ENCODE measurements at regions not wholly inside any gene's neighbourhood (a gene's known extent, or its start where the extent isn't known, plus 50 kb on each side); places are given as distances from the start of the nearest gene placed in this dataset.
A peak's percentile ranks its signal among the peaks of the same experiment; 100 is the strongest.
"Not testable (repeated sequence)": the region's sequence is repeated elsewhere in the genome, so short reads cannot be mapped to it uniquely, and the experiment has no call there.

GRCh38 chr4:9110700-9111099, 59.5 kb upstream of the FAM90A26 start:
- DNase-seq, result not testable (repeated sequence)

- DNase-seq, result not testable (repeated sequence)
Observed at GRCh38 chr4:9103148-9103524, 67.1 kb upstream of the FAM90A26 start.

DNA sequence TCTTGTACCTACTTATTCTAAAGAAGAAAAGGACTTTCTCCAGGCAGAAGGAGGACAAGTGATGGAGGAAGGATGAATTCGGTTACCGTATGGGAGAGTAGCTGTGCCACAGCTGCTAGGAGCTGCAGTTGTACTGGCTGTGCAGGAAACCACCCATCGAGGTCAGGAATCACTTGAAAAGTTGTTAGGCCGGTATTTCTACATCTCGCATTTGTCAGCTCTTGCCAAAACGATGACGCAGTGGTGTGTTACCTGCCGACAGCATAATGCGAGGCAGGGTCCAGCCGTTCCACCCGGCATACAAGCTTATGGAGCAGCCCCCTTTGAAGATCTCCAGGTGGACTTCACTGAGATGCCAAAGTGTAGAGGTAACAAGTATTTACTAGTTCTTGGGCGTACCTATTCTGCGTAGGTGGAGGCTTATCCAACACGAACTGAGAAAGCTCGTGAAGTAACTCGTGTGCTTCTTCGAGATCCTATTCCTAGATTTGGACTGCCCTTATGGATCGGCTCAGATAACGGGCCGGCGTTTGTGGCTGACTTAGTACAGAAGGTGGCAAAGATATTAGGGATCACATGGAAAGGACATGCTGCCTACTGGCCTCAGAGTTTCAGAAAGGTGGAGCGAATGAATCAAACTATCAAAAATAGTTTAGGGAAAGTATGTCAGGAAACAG, 67.6 kb upstream of the FAM90A26 start:
- DNase-seq, result not testable (repeated sequence)

GRCh38 chr4:9096330-9096729, 73.9 kb upstream of the FAM90A26 start:
- not testable (repeated sequence) for DNase-seq

- not testable (repeated sequence) for DNase-seq
Observed at GRCh38 chr4:9078796-9079195, 91.4 kb upstream of the FAM90A26 start.

DNA sequence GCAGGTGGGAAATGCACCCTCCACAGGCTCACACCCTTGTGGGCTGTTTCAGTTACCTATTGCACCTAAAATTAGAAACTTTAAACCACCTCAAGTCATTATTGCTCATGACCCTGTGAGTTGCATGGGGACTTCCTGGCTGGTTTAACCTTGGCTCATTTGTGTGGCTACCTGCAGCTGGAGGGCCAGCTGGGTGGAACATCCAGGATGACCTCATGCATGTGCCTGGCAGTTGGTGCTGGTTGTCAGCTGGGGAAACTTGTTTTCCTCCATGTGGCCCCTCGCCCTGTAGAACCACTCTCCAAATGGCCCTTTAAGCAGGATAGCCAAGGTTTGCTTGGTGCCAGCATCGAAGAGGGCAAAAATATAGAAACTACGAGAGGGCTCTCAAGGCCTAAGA, 93.2 kb upstream of the FAM90A26 start:
- not testable (repeated sequence) for DNase-seq

DNA sequence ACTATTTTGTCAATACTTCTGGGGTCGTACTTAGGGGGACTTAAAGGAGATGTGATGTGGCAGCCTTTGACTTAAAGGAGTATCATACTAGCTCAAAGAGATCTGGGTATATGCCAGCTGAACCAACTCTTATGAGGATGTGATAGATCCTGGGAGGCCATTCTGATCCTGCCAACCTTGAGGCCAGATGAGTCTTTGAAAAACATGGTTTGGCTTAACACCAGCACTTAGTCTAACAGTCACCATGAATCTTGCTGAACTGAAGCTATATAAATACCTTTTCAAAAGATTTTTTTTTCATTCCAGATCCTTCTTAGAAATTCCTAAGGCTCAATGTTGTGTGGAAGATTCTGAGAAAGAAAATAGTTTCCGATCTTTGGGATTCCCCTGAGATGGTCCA, 93.7 kb upstream of the FAM90A26 start:
- DNase-seq, result not testable (repeated sequence)

GRCh38 chr4:9073371-9073770, 96.8 kb upstream of the FAM90A26 start:
- not testable (repeated sequence) for DNase-seq

- not testable (repeated sequence) for DNase-seq
Observed at GRCh38 chr4:9072521-9073220, 97.5 kb upstream of the FAM90A26 start.

DNA sequence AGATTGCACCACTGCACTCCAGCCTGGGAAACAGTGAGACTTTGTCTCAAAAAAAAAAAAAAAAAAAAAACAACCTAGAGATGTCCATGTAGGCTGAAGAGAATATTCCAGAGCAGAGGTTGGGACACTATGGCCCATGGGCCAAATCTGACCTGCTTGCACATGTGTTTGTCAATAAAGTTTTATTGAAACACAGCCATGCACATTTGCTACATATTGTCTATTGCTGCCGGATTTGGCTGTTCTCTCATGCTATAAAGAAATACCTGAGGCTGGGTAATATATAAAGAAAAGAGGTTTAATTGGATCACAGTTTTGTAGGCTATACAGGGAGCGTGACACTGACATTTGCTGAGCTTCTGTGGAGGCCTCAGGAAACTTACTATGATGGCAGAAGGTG, 102.3 kb upstream of the FAM90A26 start:
- not testable (repeated sequence) for DNase-seq

GRCh38 chr4:9063612-9064011, 106.6 kb upstream of the FAM90A26 start:
- not testable (repeated sequence) for DNase-seq

DNA sequence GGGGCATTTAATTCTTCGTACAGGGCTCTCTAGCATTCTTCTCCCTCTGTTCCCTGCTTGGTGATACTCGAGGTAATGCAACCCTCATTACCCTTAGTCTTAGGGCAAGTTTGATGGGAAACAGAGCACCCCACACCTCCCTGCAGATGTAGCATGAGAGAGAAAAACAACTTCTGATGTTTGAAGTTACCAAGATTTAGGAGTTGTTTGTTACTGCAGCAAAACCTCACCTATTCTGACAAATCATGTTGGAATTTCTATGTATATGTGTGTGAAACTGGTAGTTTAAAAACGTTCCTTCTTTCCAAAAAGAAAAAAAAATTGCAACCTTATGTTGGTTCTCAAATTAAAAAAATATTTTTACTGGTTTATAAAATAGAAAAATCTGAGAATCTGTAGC, 145.3 kb upstream of the FAM90A26 start:
- not testable (repeated sequence) for DNase-seq

DNA sequence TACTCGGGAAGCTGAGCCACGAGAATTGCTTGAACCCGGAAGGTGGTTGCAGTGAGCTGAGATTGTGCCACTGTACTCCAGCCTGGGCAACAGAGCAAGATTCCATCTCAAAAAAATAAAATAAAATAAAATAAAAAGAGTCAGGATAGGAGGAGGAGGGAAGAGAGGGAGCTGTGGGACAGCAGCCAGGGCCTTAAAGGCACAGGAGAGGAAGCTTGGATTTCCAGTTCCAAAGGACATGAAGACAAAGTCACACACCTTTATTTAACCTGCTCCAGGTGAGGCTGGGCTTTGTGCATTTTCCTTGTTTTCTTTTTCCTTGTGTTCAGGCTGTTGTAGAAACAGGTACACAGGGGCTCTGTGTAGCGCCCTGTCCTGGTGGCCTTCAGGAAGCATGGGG, 138.2 kb upstream of the HMX1 start:
- DNase-seq, result not testable (repeated sequence)

DNA sequence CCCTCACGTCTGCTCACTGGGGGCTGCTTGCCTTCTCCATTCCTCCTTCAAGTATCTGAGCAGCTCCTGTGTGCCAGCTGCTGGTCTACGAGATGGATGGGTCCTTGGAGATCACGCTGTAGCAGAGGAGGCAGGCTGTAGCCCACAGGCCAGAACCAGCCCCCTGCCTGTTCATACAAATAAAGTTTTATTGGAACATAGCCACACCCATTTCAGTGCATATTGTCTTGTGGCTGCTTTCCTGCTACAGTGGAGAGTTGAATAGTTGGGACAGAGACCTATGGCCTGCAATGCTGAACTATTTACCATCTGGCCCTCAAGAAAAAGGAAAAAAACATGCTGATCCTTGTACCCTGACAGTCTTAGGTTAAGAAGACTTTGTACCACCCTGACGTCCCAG, 136.8 kb upstream of the HMX1 start:
- DNase-seq, result not testable (repeated sequence)

- DNase-seq, result not testable (repeated sequence)
Observed at GRCh38 chr4:9001153-9001552, 129.5 kb upstream of the HMX1 start.

GRCh38 chr4:9000505-9001001, 128.9 kb upstream of the HMX1 start:
- DNase-seq, result peak in 1 of 2 donors; percentile 17

GRCh38 chr4:8992981-8993380, 121.3 kb upstream of the HMX1 start:
- not testable (repeated sequence) for DNase-seq

GRCh38 chr4:8991449-8991848, 119.8 kb upstream of the HMX1 start:
- DNase-seq, result not testable (repeated sequence)

DNA sequence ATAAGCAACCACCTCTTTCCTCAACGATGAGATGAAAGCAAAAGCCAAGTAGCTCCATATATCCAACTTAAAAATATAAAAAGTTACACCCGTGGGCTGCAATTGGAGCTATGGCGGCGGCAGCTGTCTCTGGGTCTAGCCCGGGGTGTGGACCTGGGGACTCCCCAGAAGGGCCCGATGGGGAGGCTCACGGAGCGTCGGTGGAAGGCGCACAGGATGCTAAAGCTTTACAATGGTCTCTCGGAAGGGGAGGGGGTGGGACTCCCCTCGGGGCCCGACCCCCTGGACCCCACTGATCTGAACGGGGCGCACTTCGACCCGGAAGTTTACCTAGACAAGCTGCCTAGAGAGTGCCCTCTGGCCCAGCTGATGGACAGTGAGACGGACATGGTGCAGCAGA, 118.7 kb upstream of the HMX1 start:
- DNase-seq, result not testable (repeated sequence)

DNA sequence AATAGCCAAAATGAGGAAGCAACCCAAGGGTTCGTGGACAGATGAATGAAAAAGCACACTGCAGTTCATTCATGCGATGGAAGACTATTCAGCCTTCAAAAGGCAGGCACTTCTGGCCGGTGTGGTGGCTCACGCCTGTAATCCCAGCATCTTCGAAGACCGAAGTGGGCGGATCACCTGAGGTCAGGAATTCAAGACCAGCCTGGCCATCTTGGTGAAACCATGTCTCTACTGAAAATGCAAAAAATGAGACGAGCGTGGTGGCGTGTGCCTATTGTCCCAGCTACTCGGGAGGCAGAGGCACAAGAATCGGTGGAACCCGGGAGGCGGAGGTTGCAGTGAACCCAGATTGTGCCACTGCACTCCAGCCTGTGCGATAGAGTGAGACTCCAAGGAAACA, 114.1 kb upstream of the HMX1 start:
- not testable (repeated sequence) for DNase-seq

- DNase-seq, result not testable (repeated sequence)
Observed at GRCh38 chr4:8984641-8985040, 113.0 kb upstream of the HMX1 start.

GRCh38 chr4:8983921-8984320, 112.3 kb upstream of the HMX1 start:
- not testable (repeated sequence) for DNase-seq

- DNase-seq, result not testable (repeated sequence)
Observed at GRCh38 chr4:8976466-8977128, 105.0 kb upstream of the HMX1 start.

GRCh38 chr4:8972635-8973034, 101.0 kb upstream of the HMX1 start:
- DNase-seq, result not testable (repeated sequence)
